ENCODE measurements at regions not wholly inside any gene's neighbourhood (a gene's known extent, or its start where the extent isn't known, plus 50 kb on each side); places are given as distances from the start of the nearest gene placed in this dataset.

DNA sequence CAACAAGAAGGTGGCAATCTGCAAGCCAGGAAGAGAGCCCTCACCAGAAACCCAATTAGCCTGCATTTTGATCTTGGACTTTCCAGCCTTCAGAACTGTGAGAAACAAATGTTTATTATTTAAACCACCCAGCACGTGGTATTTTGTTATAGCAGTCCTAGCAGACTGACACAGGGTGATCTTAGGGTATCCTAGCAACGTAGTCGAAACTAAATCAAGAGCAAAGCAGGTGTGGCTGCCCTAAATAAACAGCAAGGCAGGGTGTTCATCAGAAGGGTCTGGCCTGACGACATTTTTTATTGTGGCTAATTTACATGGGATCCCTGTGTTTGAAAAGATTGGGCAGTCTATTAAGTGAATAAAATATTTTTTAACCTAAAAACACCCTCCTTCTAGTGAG, 198.8 kb downstream of the VEGFC start:
- TF ChIP-seq, protein P1, sequence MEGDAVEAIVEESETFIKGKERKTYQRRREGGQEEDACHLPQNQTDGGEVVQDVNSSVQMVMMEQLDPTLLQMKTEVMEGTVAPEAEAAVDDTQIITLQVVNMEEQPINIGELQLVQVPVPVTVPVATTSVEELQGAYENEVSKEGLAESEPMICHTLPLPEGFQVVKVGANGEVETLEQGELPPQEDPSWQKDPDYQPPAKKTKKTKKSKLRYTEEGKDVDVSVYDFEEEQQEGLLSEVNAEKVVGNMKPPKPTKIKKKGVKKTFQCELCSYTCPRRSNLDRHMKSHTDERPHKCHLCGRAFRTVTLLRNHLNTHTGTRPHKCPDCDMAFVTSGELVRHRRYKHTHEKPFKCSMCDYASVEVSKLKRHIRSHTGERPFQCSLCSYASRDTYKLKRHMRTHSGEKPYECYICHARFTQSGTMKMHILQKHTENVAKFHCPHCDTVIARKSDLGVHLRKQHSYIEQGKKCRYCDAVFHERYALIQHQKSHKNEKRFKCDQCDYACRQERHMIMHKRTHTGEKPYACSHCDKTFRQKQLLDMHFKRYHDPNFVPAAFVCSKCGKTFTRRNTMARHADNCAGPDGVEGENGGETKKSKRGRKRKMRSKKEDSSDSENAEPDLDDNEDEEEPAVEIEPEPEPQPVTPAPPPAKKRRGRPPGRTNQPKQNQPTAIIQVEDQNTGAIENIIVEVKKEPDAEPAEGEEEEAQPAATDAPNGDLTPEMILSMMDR (IDR thresholded peaks at IDR 0.05; ENCODE audit: insufficient read depth, missing control alignments): no peak
- DNase-seq (ENCODE audit: insufficient read length, low spot score) (no peak), FAIRE-seq (no peak)

DNA sequence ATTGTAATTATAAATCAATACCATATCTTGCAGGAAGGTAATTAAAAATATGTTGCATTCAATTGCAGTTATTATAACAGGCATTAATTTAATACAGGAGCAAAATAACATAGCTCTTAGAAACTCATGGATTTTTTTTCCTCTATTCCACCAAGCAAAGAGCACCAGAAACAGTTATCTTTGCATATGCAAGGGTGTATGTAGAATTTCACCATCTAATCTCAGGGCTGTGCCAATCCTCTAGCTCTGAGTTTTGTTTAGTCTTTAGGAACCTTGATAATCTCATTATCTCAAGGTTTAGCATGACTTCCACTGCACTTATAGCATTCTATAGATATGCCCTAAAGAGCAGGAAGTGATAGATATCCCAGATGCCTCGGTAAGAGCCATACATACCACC, 197.5 kb downstream of the VEGFC start:
- TF ChIP-seq, protein P1 (IDR thresholded peaks at IDR 0.05; ENCODE audit: insufficient read depth, missing control alignments): no peak
- FAIRE-seq (no peak), DNase-seq (ENCODE audit: insufficient read length, low spot score) (no peak)

DNA sequence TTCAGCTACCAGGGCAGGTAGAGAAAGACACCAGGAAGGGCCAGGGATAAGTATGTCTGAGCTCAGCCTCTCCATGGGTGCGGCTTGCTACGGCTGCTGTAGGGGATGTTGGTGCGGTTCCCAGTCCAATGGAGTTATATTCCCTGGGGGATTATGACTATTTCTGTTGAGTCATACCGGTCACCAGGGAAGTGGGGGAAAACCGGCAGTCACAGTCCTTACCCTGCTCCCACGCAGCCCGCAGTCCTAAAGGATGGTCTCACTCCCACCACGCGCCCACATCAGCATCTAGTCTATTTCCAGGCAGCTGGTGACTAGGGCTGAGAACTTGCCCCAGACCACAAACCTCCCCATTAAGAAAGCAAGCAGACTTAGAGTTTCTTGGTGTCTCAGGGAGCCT, 191.6 kb downstream of the VEGFC start:
- TF ChIP-seq, protein P1 (IDR thresholded peaks at IDR 0.05; ENCODE audit: insufficient read depth, missing control alignments): no peak
- FAIRE-seq: no peak
- DNase-seq (ENCODE audit: insufficient read length, low spot score): no peak

DNA sequence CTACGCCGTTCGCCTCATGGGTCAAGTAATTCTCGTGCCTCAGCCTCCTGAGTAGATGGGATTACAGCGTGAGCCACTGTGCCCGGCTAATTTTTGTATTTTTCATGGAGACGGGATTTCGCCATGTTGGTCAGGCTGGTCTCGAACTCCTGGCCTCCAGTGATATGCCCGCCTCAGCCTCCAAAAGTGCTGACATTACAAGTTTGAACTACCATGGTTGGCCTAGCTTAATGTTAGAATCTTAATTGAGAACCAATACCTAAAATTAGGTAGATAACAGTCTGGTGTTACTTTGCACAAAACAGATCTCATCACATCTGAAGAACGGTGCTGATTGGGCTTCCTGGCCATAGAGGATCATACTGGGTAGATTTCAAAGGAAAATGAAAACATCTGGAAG, 184.9 kb downstream of the VEGFC start:
- DNase-seq (ENCODE audit: insufficient read length, low spot score): no peak
- FAIRE-seq: no peak
- TF ChIP-seq, protein P1 (IDR thresholded peaks at IDR 0.05; ENCODE audit: insufficient read depth, missing control alignments): no peak

DNA sequence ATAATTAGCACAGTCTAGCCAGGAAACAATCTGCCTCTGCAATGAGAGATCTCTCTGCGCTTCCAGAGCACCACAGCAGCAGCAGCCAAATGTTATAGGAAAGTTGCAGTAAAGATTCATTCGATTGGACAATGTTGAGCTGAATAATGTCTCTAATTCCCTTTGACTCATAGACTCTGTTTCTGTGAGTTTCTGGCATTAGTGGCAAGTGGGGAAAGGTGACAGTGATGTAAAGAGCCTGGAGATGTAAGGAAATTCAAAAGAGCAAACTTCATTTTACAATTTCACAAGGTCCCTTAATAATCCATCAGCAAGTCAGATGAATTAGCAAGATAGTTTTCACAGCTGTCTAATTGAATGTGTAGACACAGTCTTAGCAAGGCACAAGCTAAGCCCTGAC, 184.4 kb downstream of the VEGFC start:
- FAIRE-seq (no peak), DNase-seq (ENCODE audit: insufficient read length, low spot score) (no peak)
- TF ChIP-seq, protein P1 (IDR thresholded peaks at IDR 0.05; ENCODE audit: insufficient read depth, missing control alignments): no peak

DNA sequence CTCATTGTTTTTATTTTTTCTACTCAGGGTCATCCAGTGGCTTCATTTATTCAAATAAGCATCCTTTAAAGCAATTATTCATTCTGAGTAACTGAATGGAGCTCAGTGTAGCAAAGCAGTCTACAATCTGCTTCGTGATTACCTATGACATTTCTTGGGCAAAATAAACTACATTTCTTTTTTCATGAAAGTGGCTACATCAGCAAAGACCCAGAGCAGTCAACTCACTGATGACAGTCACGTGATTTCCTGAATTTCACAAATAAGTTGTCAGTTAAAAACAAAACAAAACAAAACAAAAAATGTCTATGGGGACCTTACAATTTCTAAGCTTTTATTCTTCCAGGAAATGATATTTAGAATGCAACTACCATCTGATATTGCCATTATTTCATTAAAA, 182.1 kb downstream of the VEGFC start:
- DNase-seq (ENCODE audit: insufficient read length, low spot score) (no peak), FAIRE-seq (no peak)
- TF ChIP-seq, protein P1 (IDR thresholded peaks at IDR 0.05; ENCODE audit: insufficient read depth, missing control alignments): no peak

DNA sequence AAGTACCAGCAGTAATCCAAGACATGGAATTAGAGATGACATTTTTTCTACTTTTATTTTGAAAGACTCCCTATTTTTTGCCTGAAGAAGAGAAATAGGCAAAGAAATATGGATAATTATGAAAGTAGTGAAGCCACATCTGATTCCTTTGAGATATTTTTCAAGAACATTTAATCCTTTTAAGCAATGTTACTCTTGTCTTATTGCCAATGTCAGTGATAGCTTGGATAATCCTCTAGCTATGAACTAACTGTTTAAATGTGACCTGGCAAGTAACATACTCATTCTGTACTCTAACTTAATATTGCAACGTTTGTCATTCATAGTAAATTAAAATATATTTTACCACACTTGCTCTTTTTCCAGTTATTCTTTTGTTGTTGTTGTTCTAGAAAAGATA, 181.3 kb downstream of the VEGFC start:
- TF ChIP-seq, protein P1 (IDR thresholded peaks at IDR 0.05; ENCODE audit: insufficient read depth, missing control alignments): no peak
- FAIRE-seq: no peak
- no peak for DNase-seq (ENCODE audit: insufficient read length, low spot score)

Measured in D721Med (cell line).